RPMI7951 (cell line): ENCODE measurements at regions not wholly inside any gene's neighbourhood (a gene's known extent, or its start where the extent isn't known, plus 50 kb on each side); places are given as distances from the start of the nearest gene placed in this dataset.
"Not testable (repeated sequence)": the region's sequence is repeated elsewhere in the genome, so short reads cannot be mapped to it uniquely, and the experiment has no call there.

Experiments
- DNase-seq: peaks from one replicate; pipeline ENCODE4 v3.0.0-alpha.2; 2012; ENCODE audit warnings: low read depth

DNA sequence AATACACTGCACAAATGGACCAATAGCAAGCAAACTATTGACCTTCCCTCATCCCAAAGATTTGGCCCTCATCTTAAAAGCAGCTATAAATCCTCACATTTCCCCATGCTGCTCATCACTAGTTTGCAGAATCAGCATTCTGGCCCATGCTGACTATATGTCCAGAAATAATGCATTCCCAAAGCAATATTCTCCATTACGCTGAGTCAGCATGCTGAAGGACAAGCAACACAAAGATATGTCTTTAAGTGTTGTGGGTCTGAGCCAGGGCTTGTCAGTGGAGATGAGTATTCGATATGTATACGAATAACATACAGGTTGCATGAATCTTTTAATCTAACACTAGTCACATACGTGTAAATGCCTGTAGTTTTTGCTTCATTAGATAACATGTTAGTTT is 1045.0 kb upstream of the DDX18 start:
- no peak for DNase-seq

- DNase-seq = no peak
These were observed 1037.9 kb upstream of the DDX18 start for GRCh38 chr2:116776556-116776955.

DNA sequence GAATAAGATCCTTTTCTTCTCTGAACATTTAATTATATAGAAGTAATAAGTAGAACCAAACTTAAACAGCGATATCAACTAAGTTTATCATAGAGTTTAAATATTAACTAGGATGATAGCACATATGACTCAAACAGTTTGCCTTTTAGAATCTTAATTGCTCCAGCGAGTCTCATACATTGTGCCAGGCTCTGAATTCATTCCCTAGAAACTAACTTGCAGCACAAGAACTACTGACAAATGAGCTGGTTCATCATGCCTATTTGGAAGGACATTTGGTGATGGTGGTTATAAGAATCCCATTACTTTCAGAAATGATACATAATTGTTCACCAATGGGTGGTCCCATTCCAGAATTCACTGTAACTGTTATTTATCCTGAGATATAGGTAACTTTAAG is 1026.6 kb upstream of the DDX18 start:
- DNase-seq = no peak

DNA sequence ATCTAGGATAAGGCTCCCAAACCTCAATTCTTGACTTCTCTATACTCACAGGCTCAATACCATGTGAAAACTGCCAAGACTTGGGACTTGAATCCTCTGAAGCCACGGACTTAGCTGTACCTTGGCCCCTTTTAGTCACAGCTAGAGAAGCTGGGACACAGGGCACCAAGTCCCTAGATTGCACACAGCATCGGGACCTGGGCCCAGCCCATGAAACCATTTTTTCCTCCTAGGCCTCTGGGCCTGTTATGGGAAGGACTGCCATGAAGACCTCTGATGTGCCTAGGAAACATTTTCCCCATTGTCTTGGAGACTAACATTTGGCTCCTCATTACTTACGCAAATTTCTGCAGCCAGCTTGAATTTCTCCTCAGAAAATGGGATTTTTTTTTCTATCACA is 1011.8 kb upstream of the DDX18 start:
- DNase-seq = no peak

- no peak for DNase-seq
These were observed 1009.6 kb upstream of the DDX18 start for GRCh38 chr2:116804901-116805300.

DNA sequence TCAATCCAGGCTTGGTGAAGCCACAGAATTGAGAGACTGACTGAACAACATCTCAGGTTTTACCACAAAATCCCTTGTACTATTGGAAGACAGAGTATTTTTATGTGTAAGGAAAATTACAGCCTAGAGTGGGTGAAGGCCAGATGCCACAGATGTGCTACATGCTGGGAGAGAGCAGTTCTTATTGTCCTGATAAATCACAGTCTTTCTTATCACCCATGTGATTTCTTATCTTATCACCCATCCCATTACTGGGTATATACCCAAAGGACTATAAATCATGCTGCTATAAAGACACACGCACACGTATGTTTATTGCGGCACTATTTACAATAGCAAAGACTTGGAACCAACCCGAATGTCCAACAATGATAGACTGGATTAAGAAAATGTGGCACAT is 1008.0 kb upstream of the DDX18 start:
- DNase-seq = not testable (repeated sequence)

- no peak for DNase-seq
These were observed 1005.4 kb upstream of the DDX18 start for GRCh38 chr2:116809109-116809508.

- DNase-seq = no peak
These were observed 1004.4 kb upstream of the DDX18 start for GRCh38 chr2:116810071-116810470.

DNA sequence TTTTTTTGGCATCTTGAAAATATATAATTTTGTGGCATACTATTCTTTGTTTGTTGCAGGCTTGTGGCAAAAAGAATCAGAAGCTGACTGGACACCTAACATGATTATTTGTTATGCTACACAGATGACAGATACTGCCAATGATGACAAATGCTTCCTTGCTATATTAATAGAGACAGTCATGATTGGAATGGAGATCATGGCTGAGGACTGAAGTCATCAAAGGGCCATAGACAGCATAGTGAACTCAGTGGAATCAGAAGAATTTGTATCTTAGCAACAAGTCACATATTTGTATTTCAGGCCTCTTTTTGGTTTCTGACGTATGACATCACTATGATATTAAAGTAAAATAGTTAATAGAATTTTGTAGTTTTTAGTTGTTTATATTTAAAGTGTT is 1003.8 kb upstream of the DDX18 start:
- no peak for DNase-seq

- DNase-seq = no peak
These were observed 995.1 kb upstream of the DDX18 start for GRCh38 chr2:116819355-116819754.

DNA sequence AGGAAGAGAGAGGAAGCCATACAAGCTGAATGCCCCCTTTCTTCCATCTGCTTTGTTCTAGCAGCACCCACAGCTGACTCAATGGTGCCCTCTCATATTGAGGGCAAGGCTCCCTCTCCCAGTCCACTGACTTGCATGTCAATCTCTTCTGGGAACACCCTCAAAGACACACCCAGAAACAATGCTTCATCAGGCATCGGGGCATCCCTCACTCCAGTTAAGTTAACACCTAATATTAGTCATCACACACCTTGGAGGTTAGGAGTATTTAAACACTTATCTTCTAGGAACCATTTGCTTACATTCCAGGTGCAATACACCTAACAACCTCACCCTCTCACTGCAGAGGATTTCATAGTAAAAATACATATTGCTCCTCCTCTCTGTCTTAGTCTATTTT is 993.5 kb upstream of the DDX18 start:
- no peak for DNase-seq

- not testable (repeated sequence) for DNase-seq
These were observed 984.9 kb upstream of the DDX18 start for GRCh38 chr2:116829543-116829942.

- DNase-seq = no peak
These were observed 982.3 kb upstream of the DDX18 start for GRCh38 chr2:116832148-116832547.

GRCh38 chr2:116833052-116833451 is 981.4 kb upstream of the DDX18 start:
- no peak for DNase-seq

DNA sequence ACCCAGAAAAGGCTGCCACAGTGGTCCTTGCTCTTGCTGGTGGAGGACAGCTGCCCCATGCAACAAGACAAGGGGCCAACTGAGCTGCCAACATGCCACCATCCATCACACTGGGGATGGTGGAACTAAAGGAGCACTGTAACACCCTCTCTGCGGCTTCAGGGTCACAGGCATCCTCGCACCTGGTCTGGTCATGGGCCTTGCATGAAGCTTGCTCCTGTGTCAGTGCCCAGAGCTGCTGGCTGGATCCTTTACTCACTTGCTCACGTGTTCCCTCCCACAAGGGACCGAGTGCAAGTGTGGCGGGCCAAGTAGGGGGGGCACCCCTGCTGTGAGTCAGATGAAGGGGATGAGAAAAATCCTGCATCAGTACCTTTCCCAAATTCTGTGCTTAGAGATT is 972.3 kb upstream of the DDX18 start:
- DNase-seq = no peak

DNA sequence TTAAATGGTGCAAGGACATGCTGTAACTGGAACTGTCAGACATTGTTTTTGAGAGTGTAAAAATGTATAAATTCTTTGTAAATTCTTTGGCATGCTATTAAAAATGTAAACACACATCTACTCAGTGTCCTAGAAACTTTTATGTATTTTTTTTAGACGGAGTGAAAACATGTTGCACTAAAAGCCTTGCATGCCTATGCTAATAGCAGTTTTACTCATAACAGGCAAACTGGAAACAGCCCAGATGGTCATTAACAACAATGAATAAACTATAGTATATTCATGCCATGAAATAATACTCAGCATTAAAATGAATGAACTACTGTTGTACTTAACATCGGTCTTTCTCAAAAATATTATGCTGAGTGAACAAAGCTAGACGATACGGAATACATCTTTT is 954.8 kb upstream of the DDX18 start:
- DNase-seq = no peak

- no peak for DNase-seq
These were observed 940.5 kb upstream of the DDX18 start for GRCh38 chr2:116874021-116874420.

DNA sequence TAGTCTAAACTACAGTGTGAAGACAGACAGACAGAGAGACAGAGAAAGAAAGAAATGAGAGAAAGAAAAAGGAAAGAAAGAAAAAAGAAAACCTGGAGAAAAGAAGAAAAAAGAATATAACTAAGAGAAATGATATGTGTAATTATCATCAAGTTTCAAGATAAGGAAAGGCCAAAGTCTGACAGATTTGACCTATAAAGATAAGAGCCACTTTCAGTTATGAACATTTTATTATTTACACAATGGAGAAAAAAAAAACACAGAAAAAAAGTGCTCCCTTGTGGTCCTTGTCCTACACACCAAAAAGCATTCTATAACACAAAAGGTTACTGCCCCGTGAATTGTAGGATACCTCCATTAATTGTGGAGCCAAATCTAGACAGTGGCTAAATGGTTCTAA is 937.2 kb upstream of the DDX18 start:
- DNase-seq = no peak

DNA sequence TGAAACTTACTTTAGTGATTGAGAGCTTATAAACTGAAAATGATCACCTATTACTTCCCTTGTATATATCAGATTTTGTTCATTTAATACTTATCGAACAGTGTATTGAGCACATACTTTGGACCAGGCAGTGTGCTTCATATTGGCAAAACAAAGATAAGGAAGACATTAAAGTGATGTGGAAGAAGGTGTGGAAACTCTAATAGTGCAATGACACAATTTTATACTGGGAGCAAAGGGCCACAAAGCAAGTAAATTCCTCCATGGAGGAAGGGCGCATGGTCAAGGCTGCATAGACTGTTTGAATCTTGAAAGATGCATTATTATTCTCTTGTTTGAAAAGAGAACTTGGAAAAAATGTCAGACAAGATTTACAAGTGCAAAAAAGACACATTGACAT is 936.5 kb upstream of the DDX18 start:
- no peak for DNase-seq

- no peak for DNase-seq
These were observed 934.8 kb upstream of the DDX18 start for GRCh38 chr2:116879650-116880160.

- no peak for DNase-seq
These were observed 923.3 kb upstream of the DDX18 start for GRCh38 chr2:116891191-116891590.

DNA sequence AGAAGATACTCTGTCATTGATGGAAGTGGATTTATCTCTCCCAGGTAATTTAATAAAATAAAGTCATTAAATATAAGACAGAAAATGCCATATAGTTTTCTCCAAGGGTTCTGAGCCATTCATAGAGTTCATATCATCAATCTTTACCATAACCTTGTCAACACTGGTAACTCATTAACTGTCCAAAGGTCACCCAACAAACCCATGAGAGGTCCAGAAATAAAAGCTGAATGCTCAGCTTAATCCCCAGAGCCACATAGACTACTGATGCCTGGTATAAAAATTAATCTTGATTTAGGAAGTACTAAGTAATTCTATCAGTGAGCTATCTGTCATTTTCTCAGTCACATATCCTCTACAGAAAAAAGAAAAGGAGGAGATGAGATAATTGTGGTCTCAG is 903.0 kb upstream of the DDX18 start:
- no peak for DNase-seq

- no peak for DNase-seq
These were observed 898.8 kb upstream of the DDX18 start for GRCh38 chr2:116915673-116916072.

GRCh38 chr2:116917196-116917595 is 897.3 kb upstream of the DDX18 start:
- DNase-seq = no peak

DNA sequence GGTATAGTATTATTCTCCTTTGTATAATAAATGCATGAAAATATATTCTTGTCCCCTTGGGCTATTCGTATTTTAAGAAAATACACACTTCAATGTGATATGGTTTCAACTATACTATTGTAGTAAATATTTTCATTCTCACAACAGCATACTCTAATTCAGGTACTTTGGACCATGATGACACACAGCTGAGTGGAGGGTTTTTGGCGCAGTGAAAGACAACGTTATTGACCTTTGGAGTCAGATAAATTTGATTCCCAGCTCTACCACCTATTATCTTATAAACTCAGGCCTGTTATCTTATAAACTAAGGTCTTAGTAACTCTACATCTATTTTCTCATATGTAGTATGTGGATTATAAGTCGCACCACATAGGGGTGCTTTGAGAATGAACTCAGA is 895.9 kb upstream of the DDX18 start:
- DNase-seq = no peak
